H1 (cell line): ENCODE measurements at regions not wholly inside any gene's neighbourhood (a gene's known extent, or its start where the extent isn't known, plus 50 kb on each side); places are given as distances from the start of the nearest gene placed in this dataset.

Experiments
- RAD21 ChIP-seq, 2 experiments: IDR thresholded peaks in 1 of 2; conservative IDR thresholded peaks in 1 of 2; 2 replicates each; pipeline ENCODE4 v1.6.1; 2011; ENCODE audit warnings: low read depth in 2 of 2, low read length in 2 of 2, improper control_type of control experiment in 1 of 2, inconsistent platforms in 1 of 2, mild to moderate bottlenecking in 1 of 2, moderate library complexity in 1 of 2
- TAF1 ChIP-seq: IDR thresholded peaks from 2 replicates; pipeline ENCODE4 v1.6.1; 2011; ENCODE audit warnings: mild to moderate bottlenecking, low read depth, low read length

DNA sequence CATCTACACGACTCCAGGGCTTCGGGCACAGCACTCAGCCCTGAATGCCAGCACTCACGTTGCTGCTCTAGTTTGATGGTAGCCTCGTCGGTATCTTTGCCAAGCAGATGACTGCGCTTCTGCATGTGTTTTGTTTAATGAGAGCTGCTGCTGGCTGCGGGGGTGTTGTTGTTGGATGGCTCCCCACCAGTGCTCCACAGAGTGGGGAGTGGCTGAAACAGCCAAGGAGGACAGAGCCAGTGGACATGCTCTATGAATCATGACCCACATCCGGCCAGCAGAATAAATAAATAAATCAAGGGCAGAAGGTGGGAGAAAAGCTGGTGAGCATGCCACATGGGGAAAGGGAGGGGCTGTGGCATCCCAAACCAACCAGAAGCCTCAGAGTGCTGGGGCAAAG lies 131.2 kb upstream of the SOX11 start (continued):
- no peak for TF ChIP-seq TAF1
- TF ChIP-seq RAD21 (IDR thresholded peaks at IDR 0.05 in 1 of 2, conservative IDR thresholded peaks at IDR 0.05 in 1 of 2; ENCODE audit: low read depth in 2 of 2, low read length in 2 of 2), result no peak
